ENCODE measurements at regions not wholly inside any gene's neighbourhood (a gene's known extent, or its start where the extent isn't known, plus 50 kb on each side); places are given as distances from the start of the nearest gene placed in this dataset.

DNA sequence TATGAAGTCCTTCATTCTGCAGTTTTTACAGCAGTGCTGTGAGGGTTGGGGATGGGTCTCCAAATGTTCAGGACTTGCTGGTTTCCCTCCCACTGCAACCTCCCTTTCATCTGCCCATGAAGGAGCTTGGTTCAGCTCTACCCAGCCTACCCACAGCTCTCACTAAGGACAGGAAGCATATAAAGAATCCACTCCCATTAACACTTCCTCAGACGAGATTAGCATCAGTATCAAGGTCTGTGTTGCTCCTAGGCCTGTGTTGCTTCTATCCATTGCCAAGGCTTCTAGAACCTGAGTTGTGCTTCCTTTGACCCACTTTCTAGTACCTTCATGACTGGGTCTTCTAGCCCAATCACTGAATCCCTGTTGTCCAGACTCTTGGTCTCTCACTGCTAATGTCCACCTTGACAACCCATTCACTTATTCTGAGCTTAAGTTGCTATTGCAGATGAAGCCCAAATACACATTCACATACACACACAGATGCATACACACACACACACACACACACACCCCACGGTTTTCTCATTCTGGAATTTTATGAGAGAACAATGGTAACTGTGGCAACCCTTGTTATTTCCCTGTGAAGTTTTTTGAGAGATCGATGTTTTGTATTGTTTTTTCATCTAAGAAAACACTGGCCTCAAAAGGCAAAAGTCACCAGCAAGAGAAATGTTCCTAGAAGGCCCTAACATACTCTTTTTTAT, 248.1 kb downstream of the MTERF1 start:
- no peak for TF ChIP-seq POLR2AphosphoS5 (IDR thresholded peaks at IDR 0.05)
- TF ChIP-seq, protein P1, sequence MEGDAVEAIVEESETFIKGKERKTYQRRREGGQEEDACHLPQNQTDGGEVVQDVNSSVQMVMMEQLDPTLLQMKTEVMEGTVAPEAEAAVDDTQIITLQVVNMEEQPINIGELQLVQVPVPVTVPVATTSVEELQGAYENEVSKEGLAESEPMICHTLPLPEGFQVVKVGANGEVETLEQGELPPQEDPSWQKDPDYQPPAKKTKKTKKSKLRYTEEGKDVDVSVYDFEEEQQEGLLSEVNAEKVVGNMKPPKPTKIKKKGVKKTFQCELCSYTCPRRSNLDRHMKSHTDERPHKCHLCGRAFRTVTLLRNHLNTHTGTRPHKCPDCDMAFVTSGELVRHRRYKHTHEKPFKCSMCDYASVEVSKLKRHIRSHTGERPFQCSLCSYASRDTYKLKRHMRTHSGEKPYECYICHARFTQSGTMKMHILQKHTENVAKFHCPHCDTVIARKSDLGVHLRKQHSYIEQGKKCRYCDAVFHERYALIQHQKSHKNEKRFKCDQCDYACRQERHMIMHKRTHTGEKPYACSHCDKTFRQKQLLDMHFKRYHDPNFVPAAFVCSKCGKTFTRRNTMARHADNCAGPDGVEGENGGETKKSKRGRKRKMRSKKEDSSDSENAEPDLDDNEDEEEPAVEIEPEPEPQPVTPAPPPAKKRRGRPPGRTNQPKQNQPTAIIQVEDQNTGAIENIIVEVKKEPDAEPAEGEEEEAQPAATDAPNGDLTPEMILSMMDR (IDR thresholded peaks at IDR 0.05): no peak
- no peak for TF ChIP-seq POLR2A (IDR thresholded peaks at IDR 0.05)
